ENCODE measurements at regions not wholly inside any gene's neighbourhood (a gene's known extent, or its start where the extent isn't known, plus 50 kb on each side); places are given as distances from the start of the nearest gene placed in this dataset.

GRCh38 chr20:40446888-40447287 is 242.1 kb downstream of the MAFB start:
- Histone ChIP-seq H3K9me3 (no peaks in the 10 kb centered on the region), H3K27ac (no peak overlapping the region), H3K27me3 (no peaks in the 10 kb centered on the region), H3K4me1 (no peaks in the 10 kb centered on the region), H3K4me3 (no peak overlapping the region), H3K36me3 (replicated peaks in 1 of 2; ENCODE audit: insufficient read depth in 1 of 2, low read depth in 2 of 2) (no peaks in the 10 kb centered on the region)
- DNase-seq (no peak), ATAC-seq (no peak)
- intact Hi-C loops (cut with DNase I) = no loop called here
- no peak for TF ChIP-seq POLR2A (IDR thresholded peaks at IDR 0.05)
- no peak for TF ChIP-seq CTCF (IDR thresholded peaks at IDR 0.05)
- 72 to 76% methylated on average over 2 of the region's 2 CpGs for WGBS, 2 donors

GRCh38 chr20:40444516-40444915 is 244.5 kb downstream of the MAFB start:
- Histone ChIP-seq H3K36me3 (replicated peaks in 1 of 2; ENCODE audit: insufficient read depth in 1 of 2, low read depth in 2 of 2) (no peaks in the 10 kb centered on the region), H3K4me1 (no peaks in the 10 kb centered on the region), H3K27ac (no peak overlapping the region), H3K9me3 (no peaks in the 10 kb centered on the region), H3K27me3 (no peaks in the 10 kb centered on the region), H3K4me3 (no peak overlapping the region)
- ATAC-seq (no peak), DNase-seq (no peak)
- intact Hi-C loops (cut with DNase I) = no loop called here
- TF ChIP-seq POLR2A (IDR thresholded peaks at IDR 0.05) (no peak), CTCF (IDR thresholded peaks at IDR 0.05) (no peak)
- 69 to 72% methylated on average over 8 of the region's 8 CpGs for WGBS, 2 donors

- no peak for TF ChIP-seq CTCF (IDR thresholded peaks at IDR 0.05)
- TF ChIP-seq POLR2A (IDR thresholded peaks at IDR 0.05) = no peak
- intact Hi-C loops (cut with DNase I) = no loop called here
Measured at GRCh38 chr20:40443753-40444152, 245.3 kb downstream of the MAFB start.

GRCh38 chr20:40442181-40442963 is 246.7 kb downstream of the MAFB start:
- Histone ChIP-seq H3K27ac (no peak overlapping the region), H3K4me1 (no peaks in the 10 kb centered on the region), H3K27me3 (no peaks in the 10 kb centered on the region), H3K4me3 (no peak overlapping the region), H3K9me3 (no peaks in the 10 kb centered on the region), H3K36me3 (replicated peaks in 1 of 2; ENCODE audit: insufficient read depth in 1 of 2, low read depth in 2 of 2) (no peaks in the 10 kb centered on the region)
- intact Hi-C loops (cut with DNase I) = no loop called here
- WGBS, 2 donors = 54% methylated on average over 8 of the region's 8 CpGs
- ATAC-seq = no peak
- TF ChIP-seq CTCF (IDR thresholded peaks at IDR 0.05) (no peak), POLR2A (IDR thresholded peaks at IDR 0.05) (no peak)
- DNase-seq = no peak

More at GRCh38 chr20:40443753-40444152, 245.3 kb downstream of the MAFB start:
- Histone ChIP-seq H3K27me3 (no peaks in the 10 kb centered on the region), H3K4me3 (no peak overlapping the region), H3K4me1 (no peaks in the 10 kb centered on the region), H3K27ac (no peak overlapping the region), H3K36me3 (replicated peaks in 1 of 2; ENCODE audit: insufficient read depth in 1 of 2, low read depth in 2 of 2) (no peaks in the 10 kb centered on the region), H3K9me3 (no peaks in the 10 kb centered on the region)
- ATAC-seq (no peak), DNase-seq (no peak)
- WGBS, 2 donors = 35 to 56% methylated on average over 5 of the region's 5 CpGs

- DNase-seq (no peak), ATAC-seq (no peak)
- Histone ChIP-seq H3K4me1 (no peaks in the 10 kb centered on the region), H3K9me3 (no peaks in the 10 kb centered on the region), H3K4me3 (no peak overlapping the region), H3K27me3 (no peaks in the 10 kb centered on the region), H3K36me3 (replicated peaks in 1 of 2; ENCODE audit: insufficient read depth in 1 of 2, low read depth in 2 of 2) (no peaks in the 10 kb centered on the region), H3K27ac (no peak overlapping the region)
- intact Hi-C loops (cut with DNase I) = no loop called here
- TF ChIP-seq POLR2A (IDR thresholded peaks at IDR 0.05) = no peak
- no peak for TF ChIP-seq CTCF (IDR thresholded peaks at IDR 0.05)
- WGBS, 2 donors = 71 to 75% methylated on average over 3 of the region's 3 CpGs
Measured at GRCh38 chr20:40441771-40442170, 247.3 kb downstream of the MAFB start.

Measured in body of pancreas (tissue), 4 donors.